Endothelial cell of umbilical vein (primary cell): ENCODE measurements at regions not wholly inside any gene's neighbourhood (a gene's known extent, or its start where the extent isn't known, plus 50 kb on each side); places are given as distances from the start of the nearest gene placed in this dataset.

ENCODE experiments used
- BruUV-seq: library from RNA; stranded (reverse); fragments of 400-500 nt; replicated peaks from 2 replicates; lab custom pipeline; 2021; lab: Mats Ljungman, UMichigan
- CTCF ChIA-PET: fragments of 300-600, 350-600 bp; sonication (Branson Sonifier 250); formaldehyde crosslinking; loops from one replicate; lab custom pipeline; 2021; ENCODE audit warnings: antibody characterized with exemption, inconsistent platforms; lab: Charles Lee
- POLR2A ChIA-PET: fragments of 300-600, 350-600 bp; sonication (Branson Sonifier 250); formaldehyde crosslinking; loops from one replicate; lab custom pipeline; 2021; ENCODE audit warnings: antibody characterized with exemption, inconsistent platforms; lab: Charles Lee
- DNase-seq: peaks from one replicate; pipeline ENCODE4 v3.0.0-alpha.2; 2011; ENCODE audit warnings: low read depth, low spot score
- FAIRE-seq: peaks from 2 replicates; lab custom pipeline; 2011; peaks lifted over from hg19 to GRCh38; lab: Jason Lieb, UNC
- H2AFZ ChIP-seq: 2 replicates; pipeline ENCODE4 v1.6.0; 2012; ENCODE audit warnings: low read depth, low read length, control low read depth, inconsistent platforms
- H3K27ac ChIP-seq: 2 replicates; pipeline ENCODE4 v1.5.1; 2011; ENCODE audit warnings: low read depth, mild to moderate bottlenecking, control low read depth, low read length, moderate library complexity; ENCODE audit not compliant: insufficient read depth
- H3K27me3 ChIP-seq, 2 experiments: 2 replicates each; pipeline versions ENCODE4 v1.6.0 to v1.6.1; 2011; ENCODE audit warnings: low read length in 2 of 2, mixed read lengths in 1 of 2; ENCODE audit not compliant: control insufficient read depth in 2 of 2, insufficient read depth in 2 of 2
- H3K36me3 ChIP-seq, 2 experiments: 2 replicates in 1 of 2; 3 replicates in 1 of 2; pipeline ENCODE4 v1.5.1; 2011; ENCODE audit warnings: low read length in 2 of 2, mild to moderate bottlenecking in 1 of 2, moderate library complexity in 1 of 2; ENCODE audit not compliant: control insufficient read depth in 2 of 2, insufficient read depth in 2 of 2; ENCODE audit errors: extremely low read depth in 1 of 2
- H3K4me1 ChIP-seq: 3 replicates; pipeline ENCODE4 v1.5.1; 2011; ENCODE audit warnings: mild to moderate bottlenecking, low read length; ENCODE audit not compliant: control insufficient read depth, insufficient read depth; ENCODE audit errors: extremely low read depth
- H3K4me2 ChIP-seq: 2 replicates; pipeline ENCODE4 v1.6.1; 2011; ENCODE audit warnings: low read length, control low read depth, mixed read lengths; ENCODE audit not compliant: insufficient read depth
- H3K4me3 ChIP-seq, 3 experiments: fragments of 200-600 bp in 1 of 3; sonication (generic), shearing (Covaris generic) in 1 of 3; replicated peaks in 1 of 3; 2 replicates each; pipeline ENCODE4 v1.5.1; 2011 to 2016; ENCODE audit warnings: control low read depth in 3 of 3, low read length in 3 of 3, mild to moderate bottlenecking in 2 of 3, inconsistent platforms in 1 of 3, low read depth in 1 of 3, moderate library complexity in 1 of 3; ENCODE audit not compliant: insufficient read depth in 1 of 3
- H3K79me2 ChIP-seq: 2 replicates; pipeline ENCODE4 v1.6.0; 2012; ENCODE audit warnings: low read length, inconsistent platforms; ENCODE audit not compliant: control insufficient read depth, insufficient read depth
- H3K9ac ChIP-seq: replicated peaks from 2 replicates; pipeline ENCODE3; 2011; ENCODE audit warnings: low read length, control low read depth; ENCODE audit not compliant: insufficient read depth; ENCODE audit errors: extremely low read depth
- H3K9me1 ChIP-seq: replicated peaks from 3 replicates; pipeline ENCODE4 v1.6.0; 2011; ENCODE audit warnings: mild to moderate bottlenecking, low read length; ENCODE audit not compliant: control insufficient read depth, insufficient read depth; ENCODE audit errors: extremely low read depth
- H3K9me3 ChIP-seq: replicated peaks from 2 replicates; pipeline ENCODE4 v1.5.1; 2012; ENCODE audit warnings: low read length, inconsistent platforms; ENCODE audit not compliant: control insufficient read depth, insufficient read depth
- H4K20me1 ChIP-seq: replicated peaks from 2 replicates; pipeline ENCODE3; 2011; ENCODE audit warnings: mild to moderate bottlenecking, low read length; ENCODE audit not compliant: control insufficient read depth, insufficient read depth; ENCODE audit errors: extremely low read depth
- CTCF ChIP-seq, 2 donors: IDR thresholded peaks; 1 replicate in 1 of 2; 2 replicates in 1 of 2; pipeline ENCODE4 v1.5.1; 2011; ENCODE audit warnings: low read length in 2 of 2, mild to moderate bottlenecking in 2 of 2, moderate library complexity in 2 of 2, control low read depth in 1 of 2, inconsistent platforms in 1 of 2, low read depth in 1 of 2; ENCODE audit not compliant: insufficient read depth in 1 of 2; ENCODE audit errors: extremely low read depth in 1 of 2
- EZH2 ChIP-seq: IDR thresholded peaks from 2 replicates; pipeline ENCODE4 v1.6.1; 2012; ENCODE audit warnings: borderline replicate concordance, low read depth, mild to moderate bottlenecking, moderate library complexity, low read length, inconsistent platforms; ENCODE audit not compliant: severe bottlenecking
- FOS ChIP-seq: IDR thresholded peaks from 2 replicates; pipeline ENCODE4 v1.6.1; 2011; ENCODE audit warnings: mild to moderate bottlenecking, low read length, moderate library complexity, borderline replicate concordance; ENCODE audit not compliant: insufficient read depth
- GATA2 ChIP-seq: IDR thresholded peaks from 2 replicates; pipeline ENCODE4 v1.7.0; 2011; ENCODE audit warnings: low read depth, mild to moderate bottlenecking, moderate library complexity, mixed read lengths, low read length; ENCODE audit not compliant: insufficient read length, insufficient read depth
- JUN ChIP-seq: IDR thresholded peaks from 2 replicates; pipeline ENCODE4 v1.6.1; 2011; ENCODE audit warnings: borderline replicate concordance, low read depth; ENCODE audit not compliant: insufficient read length, insufficient read depth
- MAX ChIP-seq: IDR thresholded peaks from 2 replicates; pipeline ENCODE4 v1.6.1; 2011; ENCODE audit not compliant: insufficient read depth, insufficient read length
- MYC ChIP-seq: IDR thresholded peaks from one replicate; pipeline ENCODE4 v1.6.1; 2011; ENCODE audit warnings: mild to moderate bottlenecking, low read depth, low read length
- dilution Hi-C: fragments of 300-500 bp; cut with MboI; formaldehyde crosslinking; loops from one replicate; pipeline ENCODE4 v1.15.0; 2019; ENCODE audit warnings: low sequenced_read_pairs; ENCODE audit not compliant: extremely low pct_ligation_motif_present
- intact Hi-C: fragments of 100-400 bp; cut with micrococcal nuclease; formaldehyde crosslinking; loops from one replicate; pipeline ENCODE4 v1.10.0; 2022

- no peaks in the 10 kb centered on the region for H3K9me1 ChIP-seq
- TF ChIP-seq MYC (no peak), JUN (no peak), FOS (no peak), CTCF (IDR thresholded peaks at IDR 0.05; ENCODE audit: extremely low read depth in 1 of 2, insufficient read depth in 1 of 2, low read depth in 1 of 2, low read length in 2 of 2) (no peak), MAX (no peak), GATA2 (no peak), EZH2 (no peak)
- ChIA-PET POLR2A (no interaction called here), CTCF (no interaction called here)
- H3K4me1 ChIP-seq: no peaks in the 10 kb centered on the region
- FAIRE-seq (no peak), DNase-seq (no peak)
- H3K36me3 ChIP-seq: no peaks in the 10 kb centered on the region
- BruUV-seq: no TSS peak
- intact Hi-C loops (no loop called here), dilution Hi-C loops (no loop called here)
- no peaks in the 10 kb centered on the region for H3K27me3 ChIP-seq
- no peaks in the 10 kb centered on the region for H3K9me3 ChIP-seq
- H3K79me2 ChIP-seq: no peaks in the 10 kb centered on the region
- no peak overlapping the region for H3K4me2 ChIP-seq
- H3K4me3 ChIP-seq: no peak overlapping the region
- no peak overlapping the region for H3K9ac ChIP-seq
- no peaks in the 10 kb centered on the region for H4K20me1 ChIP-seq
- H2AFZ ChIP-seq: no peak overlapping the region
- H3K27ac ChIP-seq: no peak overlapping the region
Measured at GRCh38 chr4:157880761-157881160, 292.1 kb downstream of the GASK1B start.
